Body of pancreas (tissue), 4 donors: ENCODE measurements at regions not wholly inside any gene's neighbourhood (a gene's known extent, or its start where the extent isn't known, plus 50 kb on each side); places are given as distances from the start of the nearest gene placed in this dataset.

Experiments used
- CTCF ChIP-seq, 7 experiments: fragments of 450-650 bp in 4 of 7; fragments of 200-600 bp in 3 of 7; sonication (generic) in 3 of 7; IDR thresholded peaks; one replicate each; pipeline ENCODE4 v1.5.1; 2016 to 2019; ENCODE audit warnings: antibody characterized with exemption in 7 of 7
- POLR2A ChIP-seq, 3 donors: fragments of 450-650 bp; IDR thresholded peaks; one replicate each; pipeline ENCODE4 v1.6.1; 2016; ENCODE audit warnings: antibody characterized with exemption in 3 of 3, mild to moderate bottlenecking in 2 of 3

DNA sequence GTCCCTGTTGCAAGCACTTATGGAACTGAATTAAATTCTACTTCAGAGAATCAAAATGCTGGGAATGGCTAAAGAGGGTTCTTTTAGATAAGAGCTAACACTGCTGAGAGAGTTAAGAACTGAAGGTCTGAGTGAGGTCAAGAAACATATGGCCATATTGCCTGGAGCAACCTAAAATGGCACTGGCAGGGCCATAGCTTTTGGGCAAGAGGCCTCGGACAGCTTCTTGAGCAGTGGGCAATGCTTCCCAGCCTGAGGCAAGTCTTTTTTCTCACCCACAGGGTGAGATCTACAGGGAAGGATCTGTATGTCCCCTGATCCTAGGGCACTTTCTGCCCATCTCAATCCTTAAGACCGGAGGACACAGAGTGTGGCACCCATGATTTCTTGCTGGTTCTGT lies 244.6 kb upstream of the NT5C1B start:
- TF ChIP-seq POLR2A (IDR thresholded peaks at IDR 0.05) (no peak), CTCF (IDR thresholded peaks at IDR 0.05) (no peak)
